ENCODE measurements at regions not wholly inside any gene's neighbourhood (a gene's known extent, or its start where the extent isn't known, plus 50 kb on each side); places are given as distances from the start of the nearest gene placed in this dataset.

DNA sequence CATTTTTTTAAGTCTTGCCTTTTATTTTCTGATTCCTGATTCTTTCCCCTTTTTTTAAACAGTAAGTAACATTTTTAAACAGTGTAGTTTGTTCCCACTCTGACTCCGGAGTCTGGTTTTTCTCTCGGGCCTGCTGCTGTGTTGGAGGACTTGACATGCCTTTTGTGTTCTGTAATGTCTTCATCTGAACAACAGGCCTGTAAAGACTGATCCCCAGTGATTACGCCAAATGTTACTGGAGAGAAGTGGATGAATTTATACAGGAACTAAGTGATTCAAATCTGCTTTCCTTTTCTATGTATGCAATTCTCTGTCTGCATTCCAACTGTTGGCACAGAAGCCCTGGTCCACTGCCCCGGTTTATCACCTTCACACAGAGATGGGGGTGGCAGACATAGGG lies 54.3 kb upstream of the RMDN2 start:
- Histone ChIP-seq H3K9ac (ENCODE audit: low read length) (no peak overlapping the region), H3K27me3 (ENCODE audit: insufficient read depth, low read length) (no peaks in the 10 kb centered on the region), H3K9me2 (ENCODE audit: insufficient read depth) (no peaks in the 10 kb centered on the region), H3K36me3 (ENCODE audit: control insufficient read depth in 1 of 2, insufficient read depth in 2 of 2, low read length in 2 of 2) (no peaks in the 10 kb centered on the region), H4K20me1 (ENCODE audit: insufficient read depth) (no peaks in the 10 kb centered on the region), H3K79me2 (ENCODE audit: insufficient read depth, low read length) (no peaks in the 10 kb centered on the region), H3K27ac (ENCODE audit: low read depth, low read length) (no peak overlapping the region), H3K4me3 (replicated peaks in 1 of 2; ENCODE audit: low read depth in 1 of 2, low read length in 2 of 2) (no peak overlapping the region), H3K4me2 (ENCODE audit: low read length) (no peak overlapping the region), H3K4me1 (ENCODE audit: control insufficient read depth in 1 of 2, insufficient read depth in 2 of 2, low read length in 2 of 2) (no peaks in the 10 kb centered on the region), H3K9me3 (ENCODE audit: control insufficient read depth in 1 of 2, insufficient read depth in 1 of 2, low read depth in 1 of 2, low read length in 2 of 2) (no peaks in the 10 kb centered on the region), H2AFZ (ENCODE audit: low read depth, low read length, poor library complexity, severe bottlenecking) (no peak overlapping the region)
- no TSS peak for BruUV-seq (replicated peaks)
- ChIA-PET POLR2A (no interaction called here), CTCF (no interaction called here), RAD21 (ENCODE audit: low non-redundant PET in 1 of 2, low total read pairs in 2 of 2, uncharacterized antibody in 2 of 2, unreplicated experiment in 2 of 2) (no interaction called here)
- no peak for DNase-seq (ENCODE audit: low read depth, low spot score)
- intact Hi-C loops (cut with micrococcal nuclease) = loop anchor here (10.0 kb wide), 1 partner anchor 586 kb away; no protein-coding TSS in a partner anchor
- ATAC-seq = no peak
- TF ChIP-seq, protein P1, sequence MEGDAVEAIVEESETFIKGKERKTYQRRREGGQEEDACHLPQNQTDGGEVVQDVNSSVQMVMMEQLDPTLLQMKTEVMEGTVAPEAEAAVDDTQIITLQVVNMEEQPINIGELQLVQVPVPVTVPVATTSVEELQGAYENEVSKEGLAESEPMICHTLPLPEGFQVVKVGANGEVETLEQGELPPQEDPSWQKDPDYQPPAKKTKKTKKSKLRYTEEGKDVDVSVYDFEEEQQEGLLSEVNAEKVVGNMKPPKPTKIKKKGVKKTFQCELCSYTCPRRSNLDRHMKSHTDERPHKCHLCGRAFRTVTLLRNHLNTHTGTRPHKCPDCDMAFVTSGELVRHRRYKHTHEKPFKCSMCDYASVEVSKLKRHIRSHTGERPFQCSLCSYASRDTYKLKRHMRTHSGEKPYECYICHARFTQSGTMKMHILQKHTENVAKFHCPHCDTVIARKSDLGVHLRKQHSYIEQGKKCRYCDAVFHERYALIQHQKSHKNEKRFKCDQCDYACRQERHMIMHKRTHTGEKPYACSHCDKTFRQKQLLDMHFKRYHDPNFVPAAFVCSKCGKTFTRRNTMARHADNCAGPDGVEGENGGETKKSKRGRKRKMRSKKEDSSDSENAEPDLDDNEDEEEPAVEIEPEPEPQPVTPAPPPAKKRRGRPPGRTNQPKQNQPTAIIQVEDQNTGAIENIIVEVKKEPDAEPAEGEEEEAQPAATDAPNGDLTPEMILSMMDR (IDR thresholded peaks at IDR 0.05 in 2 of 3, conservative IDR thresholded peaks at IDR 0.05 in 1 of 3; ENCODE audit: borderline replicate concordance in 1 of 3, insufficient read depth in 1 of 3, low read depth in 2 of 3, low read length in 2 of 3) = no peak
- no peak for TF ChIP-seq EZH2 (IDR thresholded peaks at IDR 0.05)

DNA sequence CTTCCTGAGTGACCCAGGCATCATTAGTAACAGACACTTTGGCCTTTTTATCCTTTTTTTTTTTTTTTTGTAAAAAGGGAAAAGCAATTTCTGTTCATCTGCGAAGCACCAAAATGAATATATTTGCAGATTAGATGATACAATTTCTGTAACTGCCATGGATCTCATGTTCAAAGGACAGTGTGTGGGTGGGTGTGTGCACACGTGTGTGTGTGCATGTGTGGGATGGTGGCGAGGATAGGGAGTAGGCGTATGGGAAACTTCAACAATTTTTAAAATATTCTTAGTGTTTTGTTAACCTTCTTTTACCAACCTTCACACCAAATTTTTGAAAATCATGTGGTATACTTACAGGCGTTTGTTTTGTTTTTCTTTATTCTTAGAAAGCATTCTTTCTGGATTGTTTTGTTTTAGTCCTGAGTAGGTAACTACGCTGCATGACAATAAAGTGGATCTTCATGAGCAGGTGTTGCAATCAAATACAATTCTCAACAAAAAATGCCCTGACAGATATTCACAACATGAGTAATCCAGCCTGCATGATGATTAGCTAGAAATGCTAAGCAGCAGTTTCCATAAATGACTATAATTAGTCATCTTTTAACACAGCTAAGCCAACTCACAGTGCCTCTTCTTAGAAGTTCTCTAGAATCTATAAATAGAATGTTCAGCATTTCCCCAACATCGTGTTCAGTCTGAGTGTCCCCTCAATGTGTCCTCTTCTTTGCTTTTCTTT lies 53.5 kb upstream of the RMDN2 start:
- ChIA-PET POLR2A (no interaction called here), RAD21 (ENCODE audit: low non-redundant PET in 1 of 2, low total read pairs in 2 of 2, uncharacterized antibody in 2 of 2, unreplicated experiment in 2 of 2) (no interaction called here), CTCF (interaction anchor here (1.5 kb wide), 1 partner anchor 9 kb away, joined by 4 read pairs; no protein-coding TSS in a partner anchor)
- Histone ChIP-seq H3K9ac (ENCODE audit: low read length) (no peak overlapping the region), H3K4me2 (ENCODE audit: low read length) (no peak overlapping the region), H3K79me2 (ENCODE audit: insufficient read depth, low read length) (no peaks in the 10 kb centered on the region), H3K9me2 (ENCODE audit: insufficient read depth) (no peaks in the 10 kb centered on the region), H3K4me1 (ENCODE audit: control insufficient read depth in 1 of 2, insufficient read depth in 2 of 2, low read length in 2 of 2) (no peaks in the 10 kb centered on the region), H2AFZ (ENCODE audit: low read depth, low read length, poor library complexity, severe bottlenecking) (no peak overlapping the region), H3K27me3 (ENCODE audit: insufficient read depth, low read length) (no peaks in the 10 kb centered on the region), H3K4me3 (replicated peaks in 1 of 2; ENCODE audit: low read depth in 1 of 2, low read length in 2 of 2) (no peak overlapping the region), H4K20me1 (ENCODE audit: insufficient read depth) (no peaks in the 10 kb centered on the region), H3K27ac (ENCODE audit: low read depth, low read length) (no peak overlapping the region), H3K36me3 (ENCODE audit: control insufficient read depth in 1 of 2, insufficient read depth in 2 of 2, low read length in 2 of 2) (no peaks in the 10 kb centered on the region), H3K9me3 (ENCODE audit: control insufficient read depth in 1 of 2, insufficient read depth in 1 of 2, low read depth in 1 of 2, low read length in 2 of 2) (no peaks in the 10 kb centered on the region)
- BruUV-seq (replicated peaks) = no TSS peak
- intact Hi-C loops (cut with micrococcal nuclease) = loop anchor here (10.0 kb wide), 1 partner anchor 587 kb away; no protein-coding TSS in a partner anchor
- no peak for ATAC-seq
- no peak for DNase-seq (ENCODE audit: low read depth, low spot score)
- TF ChIP-seq TCF7L2 (IDR thresholded peaks at IDR 0.05; ENCODE audit: borderline replicate concordance, extremely low read depth, insufficient read depth, insufficient read length) = no peak
- TF ChIP-seq SP1 (IDR thresholded peaks at IDR 0.05; ENCODE audit: low read depth) = no peak
- TF ChIP-seq, protein P2, sequence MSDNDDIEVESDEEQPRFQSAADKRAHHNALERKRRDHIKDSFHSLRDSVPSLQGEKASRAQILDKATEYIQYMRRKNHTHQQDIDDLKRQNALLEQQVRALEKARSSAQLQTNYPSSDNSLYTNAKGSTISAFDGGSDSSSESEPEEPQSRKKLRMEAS (IDR thresholded peaks at IDR 0.05) = no peak
- TF ChIP-seq, protein P3, sequence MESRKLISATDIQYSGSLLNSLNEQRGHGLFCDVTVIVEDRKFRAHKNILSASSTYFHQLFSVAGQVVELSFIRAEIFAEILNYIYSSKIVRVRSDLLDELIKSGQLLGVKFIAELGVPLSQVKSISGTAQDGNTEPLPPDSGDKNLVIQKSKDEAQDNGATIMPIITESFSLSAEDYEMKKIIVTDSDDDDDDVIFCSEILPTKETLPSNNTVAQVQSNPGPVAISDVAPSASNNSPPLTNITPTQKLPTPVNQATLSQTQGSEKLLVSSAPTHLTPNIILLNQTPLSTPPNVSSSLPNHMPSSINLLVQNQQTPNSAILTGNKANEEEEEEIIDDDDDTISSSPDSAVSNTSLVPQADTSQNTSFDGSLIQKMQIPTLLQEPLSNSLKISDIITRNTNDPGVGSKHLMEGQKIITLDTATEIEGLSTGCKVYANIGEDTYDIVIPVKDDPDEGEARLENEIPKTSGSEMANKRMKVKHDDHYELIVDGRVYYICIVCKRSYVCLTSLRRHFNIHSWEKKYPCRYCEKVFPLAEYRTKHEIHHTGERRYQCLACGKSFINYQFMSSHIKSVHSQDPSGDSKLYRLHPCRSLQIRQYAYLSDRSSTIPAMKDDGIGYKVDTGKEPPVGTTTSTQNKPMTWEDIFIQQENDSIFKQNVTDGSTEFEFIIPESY (IDR thresholded peaks at IDR 0.05; ENCODE audit: extremely low read depth, insufficient replicate concordance, low read length) = no peak
- TF ChIP-seq, protein P4, sequence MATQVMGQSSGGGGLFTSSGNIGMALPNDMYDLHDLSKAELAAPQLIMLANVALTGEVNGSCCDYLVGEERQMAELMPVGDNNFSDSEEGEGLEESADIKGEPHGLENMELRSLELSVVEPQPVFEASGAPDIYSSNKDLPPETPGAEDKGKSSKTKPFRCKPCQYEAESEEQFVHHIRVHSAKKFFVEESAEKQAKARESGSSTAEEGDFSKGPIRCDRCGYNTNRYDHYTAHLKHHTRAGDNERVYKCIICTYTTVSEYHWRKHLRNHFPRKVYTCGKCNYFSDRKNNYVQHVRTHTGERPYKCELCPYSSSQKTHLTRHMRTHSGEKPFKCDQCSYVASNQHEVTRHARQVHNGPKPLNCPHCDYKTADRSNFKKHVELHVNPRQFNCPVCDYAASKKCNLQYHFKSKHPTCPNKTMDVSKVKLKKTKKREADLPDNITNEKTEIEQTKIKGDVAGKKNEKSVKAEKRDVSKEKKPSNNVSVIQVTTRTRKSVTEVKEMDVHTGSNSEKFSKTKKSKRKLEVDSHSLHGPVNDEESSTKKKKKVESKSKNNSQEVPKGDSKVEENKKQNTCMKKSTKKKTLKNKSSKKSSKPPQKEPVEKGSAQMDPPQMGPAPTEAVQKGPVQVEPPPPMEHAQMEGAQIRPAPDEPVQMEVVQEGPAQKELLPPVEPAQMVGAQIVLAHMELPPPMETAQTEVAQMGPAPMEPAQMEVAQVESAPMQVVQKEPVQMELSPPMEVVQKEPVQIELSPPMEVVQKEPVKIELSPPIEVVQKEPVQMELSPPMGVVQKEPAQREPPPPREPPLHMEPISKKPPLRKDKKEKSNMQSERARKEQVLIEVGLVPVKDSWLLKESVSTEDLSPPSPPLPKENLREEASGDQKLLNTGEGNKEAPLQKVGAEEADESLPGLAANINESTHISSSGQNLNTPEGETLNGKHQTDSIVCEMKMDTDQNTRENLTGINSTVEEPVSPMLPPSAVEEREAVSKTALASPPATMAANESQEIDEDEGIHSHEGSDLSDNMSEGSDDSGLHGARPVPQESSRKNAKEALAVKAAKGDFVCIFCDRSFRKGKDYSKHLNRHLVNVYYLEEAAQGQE (IDR thresholded peaks at IDR 0.05; ENCODE audit: low read depth) = no peak
- TF ChIP-seq FOSL1 (IDR thresholded peaks at IDR 0.05; ENCODE audit: low read depth) = no peak
- no peak for TF ChIP-seq JUND (IDR thresholded peaks at IDR 0.05)
- no peak for TF ChIP-seq RAD21 (IDR thresholded peaks at IDR 0.05; ENCODE audit: low read depth)
- no peak for TF ChIP-seq SIN3A (IDR thresholded peaks at IDR 0.05; ENCODE audit: low read depth)
- no peak for TF ChIP-seq ZFX (IDR thresholded peaks at IDR 0.05)

Data from HCT116 (cell line).